ENCODE measurements at regions not wholly inside any gene's neighbourhood (a gene's known extent, or its start where the extent isn't known, plus 50 kb on each side); places are given as distances from the start of the nearest gene placed in this dataset.
"Not testable (repeated sequence)": the region's sequence is repeated elsewhere in the genome, so short reads cannot be mapped to it uniquely, and the experiment has no call there.

GRCh38 chr4:167854881-167855280, 237.5 kb upstream of the ANXA10 start:
- 54 to 65% (median 63%) methylated on average over 2 of the region's 2 CpGs for WGBS, 4 donors

GRCh38 chr4:167858127-167858526, 234.2 kb upstream of the ANXA10 start:
- 84 to 88% (median 85%) methylated on average over 13 to 15 of the region's 15 CpGs for WGBS, 4 donors

More at GRCh38 chr4:167854881-167855280, 237.5 kb upstream of the ANXA10 start:
- ATAC-seq (no peak), DNase-seq (no peak)
- Histone ChIP-seq H3K4me1 (no peaks in the 10 kb centered on the region), H3K9me3 (peaks cover 0 to 5% (median 0%) of the 10 kb centered on the region in 12 donors), H3K27me3 (no peaks in the 10 kb centered on the region), H3K4me3 (no peak overlapping the region), H3K27ac (no peak overlapping the region), H3K36me3 (no peaks in the 10 kb centered on the region)
- TF ChIP-seq POLR2A (IDR thresholded peaks at IDR 0.05) (no peak), CTCF (IDR thresholded peaks at IDR 0.05) (no peak)
- intact Hi-C loops (cut with DNase I), result no loop called here

GRCh38 chr4:167867191-167867590, 225.1 kb upstream of the ANXA10 start:
- no peak for TF ChIP-seq POLR2A (IDR thresholded peaks at IDR 0.05)
- TF ChIP-seq CTCF (IDR thresholded peaks at IDR 0.05), result no peak
- Histone ChIP-seq H3K27ac (no peak overlapping the region), H3K4me1 (no peaks in the 10 kb centered on the region), H3K36me3 (no peaks in the 10 kb centered on the region), H3K27me3 (no peaks in the 10 kb centered on the region), H3K9me3 (no peaks in the 10 kb centered on the region), H3K4me3 (no peak overlapping the region)
- DNase-seq (no peak), ATAC-seq (no peak)
- intact Hi-C loops (cut with DNase I), result no loop called here
- WGBS, 4 donors, result 47 to 64% (median 56%) methylated on average over 3 of the region's 3 CpGs

More at GRCh38 chr4:167858127-167858526, 234.2 kb upstream of the ANXA10 start:
- H3K36me3 ChIP-seq; H3K27ac ChIP-seq; H3K4me1 ChIP-seq; H3K4me3 ChIP-seq; H3K27me3 ChIP-seq; intact Hi-C loops (cut with DNase I); DNase-seq; ATAC-seq; H3K9me3 ChIP-seq: not testable (repeated sequence)

- intact Hi-C loops (cut with DNase I), result no loop called here
- WGBS, 4 donors, result 29 to 53% (median 42%) methylated on average over 1 of the region's 1 CpG
- Histone ChIP-seq H3K9me3 (no peaks in the 10 kb centered on the region), H3K27me3 (no peaks in the 10 kb centered on the region), H3K27ac (no peak overlapping the region), H3K4me3 (no peak overlapping the region), H3K36me3 (no peaks in the 10 kb centered on the region), H3K4me1 (no peaks in the 10 kb centered on the region)
- ATAC-seq (no peak), DNase-seq (no peak)
- TF ChIP-seq CTCF (IDR thresholded peaks at IDR 0.05), result no peak
- no peak for TF ChIP-seq POLR2A (IDR thresholded peaks at IDR 0.05)
These were observed 224.2 kb upstream of the ANXA10 start for GRCh38 chr4:167868163-167868562.

- TF ChIP-seq POLR2A (IDR thresholded peaks at IDR 0.05) (no peak), CTCF (IDR thresholded peaks at IDR 0.05) (no peak)
- no peaks in the 10 kb centered on the region for H3K36me3 ChIP-seq
- no peak for ATAC-seq
These were observed 218.8 kb upstream of the ANXA10 start for GRCh38 chr4:167873496-167873895.

GRCh38 chr4:167876091-167876490, 216.2 kb upstream of the ANXA10 start:
- ATAC-seq; H3K36me3 ChIP-seq; H3K27ac ChIP-seq; H3K9me3 ChIP-seq; H3K4me1 ChIP-seq; H3K4me3 ChIP-seq; intact Hi-C loops (cut with DNase I); DNase-seq; H3K27me3 ChIP-seq: not testable (repeated sequence)
- 80 to 91% (median 82%) methylated on average over 3 of the region's 3 CpGs for WGBS, 4 donors

More at GRCh38 chr4:167873496-167873895, 218.8 kb upstream of the ANXA10 start:
- no peaks in the 10 kb centered on the region for H3K27me3 ChIP-seq
- no peak overlapping the region for H3K27ac ChIP-seq
- no peaks in the 10 kb centered on the region for H3K4me1 ChIP-seq
- no peak for DNase-seq
- H3K4me3 ChIP-seq, result no peak overlapping the region
- no peaks in the 10 kb centered on the region for H3K9me3 ChIP-seq
- intact Hi-C loops (cut with DNase I), result no loop called here

- H3K36me3 ChIP-seq; H3K4me1 ChIP-seq; H3K27me3 ChIP-seq; H3K9me3 ChIP-seq; H3K27ac ChIP-seq; intact Hi-C loops (cut with DNase I); H3K4me3 ChIP-seq; ATAC-seq: not testable (repeated sequence)
- peak in 1 of 5 donors; percentile 11 for DNase-seq
- 63 to 69% (median 66%) methylated on average over 8 of the region's 8 CpGs for WGBS, 4 donors
These were observed 214.5 kb upstream of the ANXA10 start for GRCh38 chr4:167877826-167878225.

Measured in heart left ventricle (tissue), 16 donors.